ENCODE measurements at regions not wholly inside any gene's neighbourhood (a gene's known extent, or its start where the extent isn't known, plus 50 kb on each side); places are given as distances from the start of the nearest gene placed in this dataset.

- TF ChIP-seq, protein P1, sequence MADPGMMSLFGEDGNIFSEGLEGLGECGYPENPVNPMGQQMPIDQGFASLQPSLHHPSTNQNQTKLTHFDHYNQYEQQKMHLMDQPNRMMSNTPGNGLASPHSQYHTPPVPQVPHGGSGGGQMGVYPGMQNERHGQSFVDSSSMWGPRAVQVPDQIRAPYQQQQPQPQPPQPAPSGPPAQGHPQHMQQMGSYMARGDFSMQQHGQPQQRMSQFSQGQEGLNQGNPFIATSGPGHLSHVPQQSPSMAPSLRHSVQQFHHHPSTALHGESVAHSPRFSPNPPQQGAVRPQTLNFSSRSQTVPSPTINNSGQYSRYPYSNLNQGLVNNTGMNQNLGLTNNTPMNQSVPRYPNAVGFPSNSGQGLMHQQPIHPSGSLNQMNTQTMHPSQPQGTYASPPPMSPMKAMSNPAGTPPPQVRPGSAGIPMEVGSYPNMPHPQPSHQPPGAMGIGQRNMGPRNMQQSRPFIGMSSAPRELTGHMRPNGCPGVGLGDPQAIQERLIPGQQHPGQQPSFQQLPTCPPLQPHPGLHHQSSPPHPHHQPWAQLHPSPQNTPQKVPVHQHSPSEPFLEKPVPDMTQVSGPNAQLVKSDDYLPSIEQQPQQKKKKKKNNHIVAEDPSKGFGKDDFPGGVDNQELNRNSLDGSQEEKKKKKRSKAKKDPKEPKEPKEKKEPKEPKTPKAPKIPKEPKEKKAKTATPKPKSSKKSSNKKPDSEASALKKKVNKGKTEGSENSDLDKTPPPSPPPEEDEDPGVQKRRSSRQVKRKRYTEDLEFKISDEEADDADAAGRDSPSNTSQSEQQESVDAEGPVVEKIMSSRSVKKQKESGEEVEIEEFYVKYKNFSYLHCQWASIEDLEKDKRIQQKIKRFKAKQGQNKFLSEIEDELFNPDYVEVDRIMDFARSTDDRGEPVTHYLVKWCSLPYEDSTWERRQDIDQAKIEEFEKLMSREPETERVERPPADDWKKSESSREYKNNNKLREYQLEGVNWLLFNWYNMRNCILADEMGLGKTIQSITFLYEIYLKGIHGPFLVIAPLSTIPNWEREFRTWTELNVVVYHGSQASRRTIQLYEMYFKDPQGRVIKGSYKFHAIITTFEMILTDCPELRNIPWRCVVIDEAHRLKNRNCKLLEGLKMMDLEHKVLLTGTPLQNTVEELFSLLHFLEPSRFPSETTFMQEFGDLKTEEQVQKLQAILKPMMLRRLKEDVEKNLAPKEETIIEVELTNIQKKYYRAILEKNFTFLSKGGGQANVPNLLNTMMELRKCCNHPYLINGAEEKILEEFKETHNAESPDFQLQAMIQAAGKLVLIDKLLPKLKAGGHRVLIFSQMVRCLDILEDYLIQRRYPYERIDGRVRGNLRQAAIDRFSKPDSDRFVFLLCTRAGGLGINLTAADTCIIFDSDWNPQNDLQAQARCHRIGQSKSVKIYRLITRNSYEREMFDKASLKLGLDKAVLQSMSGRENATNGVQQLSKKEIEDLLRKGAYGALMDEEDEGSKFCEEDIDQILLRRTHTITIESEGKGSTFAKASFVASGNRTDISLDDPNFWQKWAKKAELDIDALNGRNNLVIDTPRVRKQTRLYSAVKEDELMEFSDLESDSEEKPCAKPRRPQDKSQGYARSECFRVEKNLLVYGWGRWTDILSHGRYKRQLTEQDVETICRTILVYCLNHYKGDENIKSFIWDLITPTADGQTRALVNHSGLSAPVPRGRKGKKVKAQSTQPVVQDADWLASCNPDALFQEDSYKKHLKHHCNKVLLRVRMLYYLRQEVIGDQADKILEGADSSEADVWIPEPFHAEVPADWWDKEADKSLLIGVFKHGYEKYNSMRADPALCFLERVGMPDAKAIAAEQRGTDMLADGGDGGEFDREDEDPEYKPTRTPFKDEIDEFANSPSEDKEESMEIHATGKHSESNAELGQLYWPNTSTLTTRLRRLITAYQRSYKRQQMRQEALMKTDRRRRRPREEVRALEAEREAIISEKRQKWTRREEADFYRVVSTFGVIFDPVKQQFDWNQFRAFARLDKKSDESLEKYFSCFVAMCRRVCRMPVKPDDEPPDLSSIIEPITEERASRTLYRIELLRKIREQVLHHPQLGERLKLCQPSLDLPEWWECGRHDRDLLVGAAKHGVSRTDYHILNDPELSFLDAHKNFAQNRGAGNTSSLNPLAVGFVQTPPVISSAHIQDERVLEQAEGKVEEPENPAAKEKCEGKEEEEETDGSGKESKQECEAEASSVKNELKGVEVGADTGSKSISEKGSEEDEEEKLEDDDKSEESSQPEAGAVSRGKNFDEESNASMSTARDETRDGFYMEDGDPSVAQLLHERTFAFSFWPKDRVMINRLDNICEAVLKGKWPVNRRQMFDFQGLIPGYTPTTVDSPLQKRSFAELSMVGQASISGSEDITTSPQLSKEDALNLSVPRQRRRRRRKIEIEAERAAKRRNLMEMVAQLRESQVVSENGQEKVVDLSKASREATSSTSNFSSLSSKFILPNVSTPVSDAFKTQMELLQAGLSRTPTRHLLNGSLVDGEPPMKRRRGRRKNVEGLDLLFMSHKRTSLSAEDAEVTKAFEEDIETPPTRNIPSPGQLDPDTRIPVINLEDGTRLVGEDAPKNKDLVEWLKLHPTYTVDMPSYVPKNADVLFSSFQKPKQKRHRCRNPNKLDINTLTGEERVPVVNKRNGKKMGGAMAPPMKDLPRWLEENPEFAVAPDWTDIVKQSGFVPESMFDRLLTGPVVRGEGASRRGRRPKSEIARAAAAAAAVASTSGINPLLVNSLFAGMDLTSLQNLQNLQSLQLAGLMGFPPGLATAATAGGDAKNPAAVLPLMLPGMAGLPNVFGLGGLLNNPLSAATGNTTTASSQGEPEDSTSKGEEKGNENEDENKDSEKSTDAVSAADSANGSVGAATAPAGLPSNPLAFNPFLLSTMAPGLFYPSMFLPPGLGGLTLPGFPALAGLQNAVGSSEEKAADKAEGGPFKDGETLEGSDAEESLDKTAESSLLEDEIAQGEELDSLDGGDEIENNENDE (IDR thresholded peaks at IDR 0.05; ENCODE audit: insufficient replicate concordance, low read length): no peak
- TF ChIP-seq JUND (IDR thresholded peaks at IDR 0.05; ENCODE audit: low read length): no peak
- TF ChIP-seq NANOG (IDR thresholded peaks at IDR 0.05; ENCODE audit: insufficient read depth, low read depth, low read length, poor library complexity, severe bottlenecking): no peak
- no peak for TF ChIP-seq NRF1 (IDR thresholded peaks at IDR 0.05; ENCODE audit: low read depth, low read length)
- TF ChIP-seq POU5F1 (IDR thresholded peaks at IDR 0.05; ENCODE audit: low read depth, low read length): no peak
- no peak for TF ChIP-seq HDAC6 (IDR thresholded peaks at IDR 0.05; ENCODE audit: low read depth, low read length)
- TF ChIP-seq, protein P2, sequence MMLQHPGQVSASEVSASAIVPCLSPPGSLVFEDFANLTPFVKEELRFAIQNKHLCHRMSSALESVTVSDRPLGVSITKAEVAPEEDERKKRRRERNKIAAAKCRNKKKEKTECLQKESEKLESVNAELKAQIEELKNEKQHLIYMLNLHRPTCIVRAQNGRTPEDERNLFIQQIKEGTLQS (IDR thresholded peaks at IDR 0.05; ENCODE audit: insufficient read depth, low read depth, low read length): no peak
- TF ChIP-seq HDAC2 (IDR thresholded peaks at IDR 0.05; ENCODE audit: borderline replicate concordance in 1 of 2, low read depth in 2 of 2, low read length in 2 of 2): no peak
- no peak for TF ChIP-seq ASH2L (IDR thresholded peaks at IDR 0.05; ENCODE audit: low read length)
- no peak for TF ChIP-seq SP2 (IDR thresholded peaks at IDR 0.05; ENCODE audit: low read length)
Observed at GRCh38 chr2:234625626-234626250, 128.9 kb upstream of the ARL4C start (continued).
